GM13977 (cell line): ENCODE measurements at regions not wholly inside any gene's neighbourhood (a gene's known extent, or its start where the extent isn't known, plus 50 kb on each side); places are given as distances from the start of the nearest gene placed in this dataset.

ENCODE experiments used
- DNase-seq: peaks from one replicate; pipeline ENCODE4 v3.0.0; 2012; ENCODE audit warnings: low spot score
- in situ Hi-C: fragments of 300-500 bp; cut with MboI; formaldehyde crosslinking; loops from one replicate; pipeline ENCODE4 v1.12.0; 2022; ENCODE audit warnings: low sequenced_read_pairs, low pct_unique_long_range_greater_than_20kb, mixed read lengths, inconsistent platforms; ENCODE audit not compliant: unreplicated experiment
- TF ChIP-seq, protein P1 (sequence below): IDR thresholded peaks from 2 replicates; pipeline ENCODE4 v1.5.1; 2012; ENCODE audit warnings: mild to moderate bottlenecking, control low read depth; ENCODE audit not compliant: insufficient read depth; ENCODE audit errors: extremely low read depth, missing control alignments

DNA sequence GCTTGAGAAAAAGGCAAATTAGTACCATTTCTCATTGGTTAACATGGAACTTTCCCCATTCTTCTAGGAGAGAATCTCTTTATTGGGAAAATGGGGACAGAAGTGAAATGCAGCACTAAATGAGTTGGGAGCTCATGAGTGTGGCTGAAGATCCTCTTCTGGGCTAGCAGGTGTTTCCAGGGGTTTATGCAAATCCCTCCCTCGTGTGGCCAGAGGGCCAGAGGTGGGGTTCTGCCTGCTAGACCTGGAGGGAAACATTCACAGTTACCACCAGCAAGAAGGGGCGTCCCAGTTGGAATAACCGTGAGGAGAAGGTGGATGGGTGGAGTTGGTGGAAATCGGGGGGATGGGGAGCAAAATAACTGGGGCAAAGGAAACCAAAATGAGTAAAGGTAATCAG, 235.9 kb downstream of the KLF6 start:
- TF ChIP-seq, protein P1, sequence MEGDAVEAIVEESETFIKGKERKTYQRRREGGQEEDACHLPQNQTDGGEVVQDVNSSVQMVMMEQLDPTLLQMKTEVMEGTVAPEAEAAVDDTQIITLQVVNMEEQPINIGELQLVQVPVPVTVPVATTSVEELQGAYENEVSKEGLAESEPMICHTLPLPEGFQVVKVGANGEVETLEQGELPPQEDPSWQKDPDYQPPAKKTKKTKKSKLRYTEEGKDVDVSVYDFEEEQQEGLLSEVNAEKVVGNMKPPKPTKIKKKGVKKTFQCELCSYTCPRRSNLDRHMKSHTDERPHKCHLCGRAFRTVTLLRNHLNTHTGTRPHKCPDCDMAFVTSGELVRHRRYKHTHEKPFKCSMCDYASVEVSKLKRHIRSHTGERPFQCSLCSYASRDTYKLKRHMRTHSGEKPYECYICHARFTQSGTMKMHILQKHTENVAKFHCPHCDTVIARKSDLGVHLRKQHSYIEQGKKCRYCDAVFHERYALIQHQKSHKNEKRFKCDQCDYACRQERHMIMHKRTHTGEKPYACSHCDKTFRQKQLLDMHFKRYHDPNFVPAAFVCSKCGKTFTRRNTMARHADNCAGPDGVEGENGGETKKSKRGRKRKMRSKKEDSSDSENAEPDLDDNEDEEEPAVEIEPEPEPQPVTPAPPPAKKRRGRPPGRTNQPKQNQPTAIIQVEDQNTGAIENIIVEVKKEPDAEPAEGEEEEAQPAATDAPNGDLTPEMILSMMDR, result no peak
- in situ Hi-C loops, result no loop called here
- no peak for DNase-seq

DNA sequence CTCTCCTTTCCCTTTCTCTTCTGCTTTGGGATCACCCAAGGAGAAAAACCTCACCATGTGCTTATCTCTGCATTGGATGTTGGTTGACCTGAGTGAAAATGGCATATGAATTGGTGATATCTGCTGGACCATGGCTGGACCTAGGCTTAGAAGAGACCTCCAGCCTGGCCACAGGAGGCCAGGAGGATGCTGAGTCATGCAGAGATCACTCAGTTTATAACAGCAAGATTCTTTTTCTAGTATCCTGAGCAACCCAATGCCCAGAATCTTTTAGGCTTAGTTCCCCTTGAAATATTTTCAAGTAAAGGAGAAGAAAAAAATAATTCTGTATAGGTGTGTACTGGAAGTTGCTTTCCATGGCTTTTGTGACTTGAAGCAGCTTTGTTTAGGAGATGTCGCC, 236.3 kb downstream of the KLF6 start:
- DNase-seq, result no peak
- in situ Hi-C loops, result no loop called here

DNA sequence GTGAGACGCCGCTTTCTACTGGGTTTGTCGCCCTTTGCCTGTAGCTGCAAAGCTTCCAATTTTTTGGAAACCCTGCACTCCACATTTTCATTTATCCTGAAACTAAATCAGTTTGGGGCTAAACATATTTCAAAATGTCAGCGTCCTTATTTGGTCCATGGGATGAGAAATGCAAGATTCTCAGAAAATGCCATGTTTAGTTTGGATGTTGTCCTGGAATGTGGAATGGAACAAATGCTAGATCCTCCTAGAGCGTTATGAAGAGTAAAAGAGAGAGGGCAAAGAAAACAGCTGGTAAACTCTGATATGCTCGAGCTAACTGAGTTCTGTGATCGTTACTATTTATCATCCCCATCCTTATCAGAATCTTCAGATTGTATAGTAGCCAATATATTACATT, 236.9 kb downstream of the KLF6 start:
- in situ Hi-C loops, result no loop called here
- TF ChIP-seq, protein P1, result no peak
- no peak for DNase-seq

More for the DNA sequence above, 236.3 kb downstream of the KLF6 start:
- TF ChIP-seq, protein P1, result no peak

DNA sequence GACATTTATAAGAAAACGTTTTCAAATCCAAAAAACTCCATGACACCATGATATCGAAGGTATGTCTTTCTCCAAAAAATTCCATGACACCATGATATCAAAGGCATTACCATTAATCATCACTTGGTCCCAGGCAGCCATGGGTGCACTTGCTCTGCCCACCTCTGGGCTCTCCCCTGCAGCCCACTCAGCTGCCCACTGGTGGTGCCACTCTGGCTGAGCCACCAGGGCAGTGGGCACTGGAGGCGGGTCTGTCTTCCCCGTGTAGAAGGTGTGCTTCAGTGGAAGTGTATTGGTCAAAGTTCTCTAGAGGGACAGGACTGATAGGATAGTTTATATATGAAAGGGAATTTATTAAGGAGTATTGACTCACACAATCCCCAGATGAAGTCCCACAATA, 240.4 kb downstream of the KLF6 start:
- TF ChIP-seq, protein P1, result no peak
- in situ Hi-C loops, result no loop called here
- DNase-seq, result no peak

DNA sequence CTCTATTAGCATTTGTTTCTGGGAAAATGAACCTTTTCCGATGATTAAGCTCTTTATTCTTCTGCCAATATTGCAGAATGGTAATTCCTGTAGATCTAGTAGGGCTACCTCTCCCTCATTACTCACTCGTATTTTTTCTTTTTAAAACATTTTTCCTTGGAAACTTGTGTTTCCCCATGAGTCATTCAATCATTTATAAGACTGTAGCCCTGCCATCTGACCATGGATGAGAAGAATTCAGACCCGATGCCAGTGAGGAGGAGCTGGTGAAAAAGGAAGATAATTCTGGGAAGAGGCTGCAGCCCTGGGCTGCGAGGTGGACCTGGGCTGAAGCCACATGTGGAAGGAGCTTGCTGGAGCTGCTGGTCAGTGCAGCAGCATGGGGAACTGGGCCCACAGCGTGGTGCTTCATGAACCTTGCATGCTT, 242.8 kb downstream of the KLF6 start:
- TF ChIP-seq, protein P1, result no peak
- no peak for DNase-seq
- in situ Hi-C loops, result no loop called here

DNA sequence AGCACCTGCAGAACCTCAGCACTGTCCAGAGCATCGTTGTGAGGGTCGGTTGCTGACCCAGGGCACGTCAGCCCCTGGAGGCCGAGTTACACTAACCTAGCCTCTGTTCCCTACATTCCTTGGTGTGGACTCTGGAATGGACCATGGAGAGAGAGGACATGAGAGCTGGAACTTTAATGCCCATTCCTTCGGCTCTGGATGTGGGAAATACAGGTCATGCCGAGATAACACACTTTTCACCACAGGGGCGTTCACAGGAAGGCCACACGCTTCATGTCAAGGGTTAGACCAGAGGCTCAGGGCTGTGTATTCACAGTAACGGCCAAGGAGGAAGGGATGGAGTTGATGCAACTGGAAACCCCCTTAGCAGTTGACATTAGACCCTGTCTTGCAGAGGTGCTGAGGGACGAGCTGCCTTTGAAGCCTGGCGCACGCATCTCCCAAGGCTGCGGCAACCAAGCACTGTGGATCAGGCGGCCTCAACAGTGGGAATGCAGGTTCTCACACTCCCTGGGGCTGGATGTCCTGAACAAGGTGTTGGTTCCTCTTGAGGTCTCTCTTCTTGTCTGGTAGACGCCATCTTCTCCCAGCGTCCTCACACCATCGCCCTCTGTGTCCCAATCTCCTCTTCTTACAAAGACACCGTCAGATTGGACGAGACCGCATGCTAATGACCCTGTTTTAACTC, 245.2 kb downstream of the KLF6 start:
- in situ Hi-C loops, result no loop called here
- DNase-seq, result no peak
- TF ChIP-seq, protein P1, result no peak
